ENCODE measurements at regions not wholly inside any gene's neighbourhood (a gene's known extent, or its start where the extent isn't known, plus 50 kb on each side); places are given as distances from the start of the nearest gene placed in this dataset.
"Not testable (repeated sequence)": the region's sequence is repeated elsewhere in the genome, so short reads cannot be mapped to it uniquely, and the experiment has no call there.

GRCh38 chr12:17076811-17077210 lies 470.8 kb upstream of the LMO3 start:
- no peak for DNase-seq

GRCh38 chr12:17076028-17076744 lies 470.2 kb upstream of the LMO3 start:
- DNase-seq = no peak

GRCh38 chr12:17064834-17065233 lies 458.9 kb upstream of the LMO3 start:
- DNase-seq = no peak

GRCh38 chr12:17062267-17063036 lies 456.5 kb upstream of the LMO3 start:
- no peak for DNase-seq

GRCh38 chr12:17060260-17060659 lies 454.3 kb upstream of the LMO3 start:
- no peak for DNase-seq

GRCh38 chr12:17056546-17056945 lies 450.6 kb upstream of the LMO3 start:
- no peak for DNase-seq

GRCh38 chr12:17038923-17039322 lies 433.0 kb upstream of the LMO3 start:
- DNase-seq = no peak

GRCh38 chr12:17035372-17035771 lies 429.4 kb upstream of the LMO3 start:
- DNase-seq = no peak

GRCh38 chr12:17030338-17030737 lies 424.4 kb upstream of the LMO3 start:
- no peak for DNase-seq

- no peak for DNase-seq
Observed at GRCh38 chr12:17028348-17028747, 422.4 kb upstream of the LMO3 start.

GRCh38 chr12:17025424-17025823 lies 419.5 kb upstream of the LMO3 start:
- DNase-seq = not testable (repeated sequence)

- DNase-seq = no peak
Observed at GRCh38 chr12:17020765-17021164, 414.8 kb upstream of the LMO3 start.

- DNase-seq = no peak
Observed at GRCh38 chr12:17017402-17017801, 411.4 kb upstream of the LMO3 start.

- DNase-seq = no peak
Observed at GRCh38 chr12:17016116-17016864, 410.3 kb upstream of the LMO3 start.

GRCh38 chr12:17015501-17015900 lies 409.5 kb upstream of the LMO3 start:
- DNase-seq = no peak

- not testable (repeated sequence) for DNase-seq
Observed at GRCh38 chr12:17007442-17008040, 401.6 kb upstream of the LMO3 start.

- DNase-seq = not testable (repeated sequence)
Observed at GRCh38 chr12:16998538-16998937, 392.6 kb upstream of the LMO3 start.

- DNase-seq = no peak
Observed at GRCh38 chr12:16984484-16984883, 378.5 kb upstream of the LMO3 start.

- no peak for DNase-seq
Observed at GRCh38 chr12:16972923-16973770, 367.2 kb upstream of the LMO3 start.

- no peak for DNase-seq
Observed at GRCh38 chr12:16962889-16963288, 356.9 kb upstream of the LMO3 start.

- DNase-seq = no peak
Observed at GRCh38 chr12:16955083-16955657, 349.2 kb upstream of the LMO3 start.
